ENCODE measurements at regions not wholly inside any gene's neighbourhood (a gene's known extent, or its start where the extent isn't known, plus 50 kb on each side); places are given as distances from the start of the nearest gene placed in this dataset.

GRCh38 chr4:20302336-20302735 lies 50.6 kb downstream of the SLIT2 start:
- DNase-seq: no peak

- no peak for DNase-seq
Observed at GRCh38 chr4:20305976-20306375, 54.3 kb downstream of the SLIT2 start.

DNA sequence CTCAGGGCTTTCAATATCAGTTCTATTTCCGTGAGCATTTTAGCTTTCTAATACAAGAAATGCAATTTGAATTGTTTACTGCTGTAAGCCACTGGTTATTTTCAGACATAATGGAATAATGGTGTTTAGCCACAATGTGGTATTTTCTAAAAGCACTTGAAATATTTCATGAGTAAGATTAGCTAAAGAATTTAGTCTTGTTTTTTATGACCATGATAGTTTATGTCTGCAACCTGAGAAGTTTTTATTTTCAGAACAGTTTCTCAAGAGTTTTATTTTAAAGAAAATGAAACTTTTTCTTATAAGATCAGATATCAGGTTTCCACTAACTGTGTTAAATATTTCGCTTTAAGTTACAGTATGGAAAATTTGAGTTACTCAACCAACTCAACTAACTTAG lies 60.2 kb downstream of the SLIT2 start:
- no peak for DNase-seq

- DNase-seq: no peak
Observed at GRCh38 chr4:20313237-20314030, 61.7 kb downstream of the SLIT2 start.

DNA sequence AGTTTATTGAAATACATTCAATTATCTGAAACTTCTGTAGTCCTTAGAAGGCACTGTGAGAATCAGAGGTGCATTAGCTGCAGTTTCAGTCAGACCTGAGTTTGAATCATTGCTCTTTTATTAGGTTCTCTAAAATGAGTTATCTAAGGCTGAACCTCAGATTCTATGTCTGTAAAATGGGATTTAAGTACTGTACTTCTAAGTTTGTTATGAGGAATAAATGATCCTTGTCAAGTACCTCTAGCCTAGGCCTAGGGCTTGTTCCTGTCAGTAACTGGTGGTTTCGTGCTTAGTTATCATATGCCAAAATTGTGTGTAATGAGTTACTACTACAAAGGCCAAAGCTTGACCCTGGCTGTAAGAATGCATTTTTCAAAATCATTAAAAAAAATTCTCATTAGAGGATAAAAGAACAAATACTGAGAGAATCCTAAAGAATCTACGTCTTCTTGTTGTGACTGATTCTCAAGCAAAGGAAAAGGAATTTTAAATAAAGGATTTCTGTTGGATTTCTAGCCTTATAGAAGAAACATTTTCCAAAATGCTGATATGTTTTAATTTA lies 65.8 kb downstream of the SLIT2 start:
- no peak for DNase-seq

- DNase-seq: no peak
Observed at GRCh38 chr4:20318001-20318908, 66.5 kb downstream of the SLIT2 start.

GRCh38 chr4:20318909-20319277 lies 67.2 kb downstream of the SLIT2 start:
- peak; percentile 72 for DNase-seq

DNA sequence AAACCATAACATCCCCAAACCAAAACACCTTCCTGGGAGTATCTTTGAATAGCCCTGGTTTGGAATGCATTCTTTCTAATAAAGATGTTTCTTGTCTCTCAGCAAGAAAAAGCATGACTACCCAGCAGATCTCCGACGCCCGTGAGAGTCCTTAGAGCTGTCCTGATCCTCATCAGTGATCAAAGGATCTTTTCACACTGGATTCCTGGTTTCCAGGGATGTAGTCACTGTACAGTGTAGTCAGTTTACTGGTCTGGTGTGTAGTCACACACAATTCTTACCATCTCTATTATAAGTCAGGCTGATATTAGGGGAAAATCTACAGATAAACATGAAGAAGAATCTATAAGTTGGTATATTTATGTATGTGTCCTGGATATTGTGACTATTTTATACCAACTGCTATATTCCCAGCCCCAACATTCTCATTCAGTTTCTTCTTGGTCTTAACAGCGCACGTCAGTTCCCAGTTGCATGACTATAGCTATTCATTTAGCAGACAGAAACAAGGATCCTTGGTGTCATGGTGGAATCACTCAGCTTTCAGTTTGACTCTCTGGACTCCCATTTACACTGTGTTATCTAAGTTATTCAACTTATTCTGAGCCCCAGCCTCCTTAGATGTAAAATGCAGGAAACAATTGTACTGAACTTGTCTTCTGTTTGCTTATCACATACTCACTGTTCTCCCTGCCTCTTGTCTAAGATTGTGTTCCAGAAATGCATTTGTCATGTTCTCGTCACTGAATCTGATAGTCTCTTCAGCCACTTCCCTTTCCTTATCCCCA lies 68.3 kb downstream of the SLIT2 start:
- DNase-seq: no peak

DNA sequence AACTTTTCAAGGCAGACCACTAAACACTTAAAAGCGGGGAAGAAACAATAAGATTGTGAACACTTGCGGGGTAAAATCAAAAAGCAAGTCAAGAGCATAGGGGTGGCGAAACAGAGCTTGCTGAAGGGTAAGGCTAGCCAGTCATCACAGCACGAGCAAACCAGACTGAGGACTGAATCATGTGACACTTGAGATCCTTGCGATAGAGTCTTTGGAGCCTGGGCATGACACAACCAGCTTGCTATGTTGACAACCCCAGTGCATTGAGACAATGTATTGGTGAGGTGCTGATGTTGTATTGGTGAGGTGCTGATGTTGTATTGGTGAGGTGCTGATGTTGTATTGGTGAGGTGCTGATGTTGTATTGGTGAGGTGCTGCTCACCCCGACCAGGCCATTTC lies 72.3 kb downstream of the SLIT2 start:
- no peak for DNase-seq

GRCh38 chr4:20326460-20326859 lies 74.8 kb downstream of the SLIT2 start:
- no peak for DNase-seq

- no peak for DNase-seq
Observed at GRCh38 chr4:20326977-20327376, 75.3 kb downstream of the SLIT2 start.

GRCh38 chr4:20327808-20328207 lies 76.1 kb downstream of the SLIT2 start:
- DNase-seq: no peak

GRCh38 chr4:20331642-20332041 lies 79.9 kb downstream of the SLIT2 start:
- no peak for DNase-seq

GRCh38 chr4:20333141-20333715 lies 81.5 kb downstream of the SLIT2 start:
- no peak for DNase-seq

DNA sequence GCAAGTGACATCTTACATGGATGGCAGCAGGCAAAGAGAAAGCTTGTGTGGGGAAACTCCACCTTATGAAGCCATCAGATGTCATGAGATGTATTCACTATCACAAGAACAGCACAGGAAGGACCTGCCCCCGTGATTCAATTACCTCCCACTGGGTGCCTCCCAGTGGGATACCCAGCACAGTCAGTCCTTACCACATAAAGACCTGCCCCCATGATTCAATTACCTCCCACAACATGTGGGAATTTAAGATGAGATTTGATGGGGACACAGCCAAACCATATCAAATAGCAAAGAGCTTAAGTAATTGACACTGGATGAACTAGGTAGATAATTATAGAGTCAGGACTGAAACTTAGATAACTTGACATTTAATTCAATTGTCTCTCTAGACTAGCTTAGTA lies 85.6 kb downstream of the SLIT2 start:
- DNase-seq: no peak

GRCh38 chr4:20338841-20339240 lies 87.1 kb downstream of the SLIT2 start:
- no peak for DNase-seq

- DNase-seq: no peak
Observed at GRCh38 chr4:20341134-20341738, 89.5 kb downstream of the SLIT2 start.

DNA sequence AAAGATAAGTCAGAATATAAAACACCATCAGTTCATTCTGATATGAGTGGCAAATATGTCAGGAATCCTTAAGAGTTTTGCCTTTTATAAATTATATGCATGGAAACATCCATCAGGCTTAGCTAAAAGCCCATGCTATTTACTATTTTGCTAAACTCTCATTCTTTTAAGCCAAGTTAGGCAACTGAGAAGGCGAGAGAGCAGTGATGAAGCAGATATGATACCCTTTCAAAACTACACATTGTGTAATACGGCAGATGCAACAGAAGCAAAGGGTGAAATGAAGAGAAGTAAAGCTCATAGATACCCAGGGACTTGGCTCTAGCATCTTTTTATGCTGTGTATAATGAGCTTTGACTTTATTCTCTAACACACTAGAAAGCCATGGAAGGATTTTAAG lies 95.8 kb downstream of the SLIT2 start:
- no peak for DNase-seq

- DNase-seq: no peak
Observed at GRCh38 chr4:20348411-20348810, 96.7 kb downstream of the SLIT2 start.

GRCh38 chr4:20351360-20352162 lies 99.9 kb downstream of the SLIT2 start:
- no peak for DNase-seq

DNA sequence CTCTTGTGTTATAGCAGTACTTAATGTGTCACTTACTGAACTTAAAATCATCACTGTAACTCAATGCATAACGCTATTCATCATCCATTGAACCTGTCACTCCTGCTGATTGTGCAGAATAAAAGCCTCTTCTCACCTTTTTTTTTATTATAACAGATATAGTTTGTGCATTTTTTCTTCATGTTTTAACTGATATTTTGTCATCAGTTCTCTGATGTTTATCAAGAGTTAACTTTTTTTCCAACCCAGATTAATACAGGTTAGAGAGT lies 100.4 kb downstream of the SLIT2 start:
- no peak for DNase-seq

GRCh38 chr4:20353646-20354045 lies 101.9 kb downstream of the SLIT2 start:
- no peak for DNase-seq

Measured in NCI-H1048 (cell line).